ENCODE measurements at regions not wholly inside any gene's neighbourhood (a gene's known extent, or its start where the extent isn't known, plus 50 kb on each side); places are given as distances from the start of the nearest gene placed in this dataset.

DNA sequence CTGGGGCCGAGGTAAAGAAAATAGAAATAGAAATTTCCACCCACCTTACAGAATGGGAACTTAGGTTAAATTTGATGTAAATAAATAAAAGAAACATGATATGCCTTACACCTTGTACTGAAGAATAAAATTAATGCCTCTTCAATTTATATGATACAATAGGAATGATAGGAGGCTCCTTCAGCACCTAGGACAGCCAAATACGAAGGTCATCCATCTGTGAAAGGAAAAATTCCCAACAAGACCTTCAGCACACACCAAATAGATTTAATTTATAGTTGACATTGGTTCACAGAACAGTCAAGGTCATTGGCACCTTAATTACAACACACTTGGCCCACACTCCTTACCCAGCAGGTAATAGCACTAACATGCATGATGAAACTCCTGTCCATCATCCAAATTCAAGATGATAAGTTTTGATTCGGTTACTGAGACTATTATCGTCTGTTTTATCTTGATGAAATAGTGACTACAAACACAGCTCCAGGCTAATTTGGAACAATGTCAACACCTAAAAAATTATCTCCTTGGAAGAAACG, 250.9 kb downstream of the SNX13 start:
- no peak for DNase-seq (ENCODE audit: low spot score)

DNA sequence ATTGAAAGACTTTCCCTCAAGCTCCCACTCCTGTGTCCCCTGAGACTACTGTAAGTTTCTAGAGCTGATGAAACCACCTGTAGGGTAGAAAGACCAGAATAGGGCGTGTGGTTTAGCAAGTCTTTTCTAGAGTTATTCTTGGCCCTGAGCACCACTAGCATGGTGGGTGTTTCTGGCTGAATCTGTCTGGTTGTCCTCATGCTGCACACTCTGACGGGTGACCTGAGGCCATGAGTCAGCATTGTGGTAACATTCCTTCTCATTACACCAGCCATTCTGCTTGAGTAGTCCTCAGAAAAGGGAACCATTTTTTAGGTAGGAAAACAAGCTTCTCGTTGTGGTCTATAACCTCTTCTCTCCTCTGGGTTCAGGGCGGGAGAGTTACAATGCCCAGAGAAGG, 250.3 kb downstream of the SNX13 start:
- peak; percentile 81 for DNase-seq (ENCODE audit: low spot score)

DNA sequence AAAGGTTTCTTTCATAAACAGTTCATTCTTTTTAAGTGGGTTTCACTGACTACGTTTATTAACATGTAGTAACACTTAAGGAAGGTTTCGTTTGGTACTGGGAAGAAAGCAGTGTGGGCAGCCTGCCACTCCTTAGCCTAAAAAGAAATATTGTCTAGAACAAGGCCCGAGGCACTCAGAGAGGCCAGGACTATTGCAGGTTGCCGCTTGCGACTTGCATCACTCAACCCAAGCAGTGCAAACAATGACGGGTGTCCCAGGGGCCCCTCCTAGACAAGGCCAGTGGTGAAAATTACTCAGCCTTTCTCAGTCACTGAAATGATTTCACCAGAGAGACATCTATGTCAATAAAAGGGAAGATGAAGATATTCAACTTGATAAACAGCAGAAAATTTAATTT, 243.9 kb downstream of the SNX13 start:
- peak; percentile 19 for DNase-seq (ENCODE audit: low spot score)

- DNase-seq (ENCODE audit: low spot score) = no peak
These were observed 243.0 kb downstream of the SNX13 start for GRCh38 chr7:17697128-17697881.

DNA sequence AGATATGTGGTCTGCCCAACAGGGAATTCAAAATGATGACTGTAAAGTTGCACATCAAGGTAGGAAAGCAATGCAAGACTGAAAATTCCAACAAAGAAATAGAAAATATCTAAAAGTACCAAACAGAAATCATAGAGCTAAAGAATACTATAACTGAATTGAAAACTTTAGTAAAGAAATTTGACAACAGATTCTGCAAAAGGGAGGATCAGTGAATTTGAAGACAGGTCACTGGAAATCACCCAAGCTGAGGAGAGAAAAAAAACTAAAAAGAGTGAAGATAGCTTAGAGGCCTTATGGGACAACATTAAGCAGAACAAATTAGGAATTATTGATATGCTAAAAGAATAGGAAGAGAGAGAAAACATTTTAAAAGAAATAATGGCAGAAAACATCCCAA, 240.6 kb downstream of the SNX13 start:
- DNase-seq (ENCODE audit: low spot score) = no peak

DNA sequence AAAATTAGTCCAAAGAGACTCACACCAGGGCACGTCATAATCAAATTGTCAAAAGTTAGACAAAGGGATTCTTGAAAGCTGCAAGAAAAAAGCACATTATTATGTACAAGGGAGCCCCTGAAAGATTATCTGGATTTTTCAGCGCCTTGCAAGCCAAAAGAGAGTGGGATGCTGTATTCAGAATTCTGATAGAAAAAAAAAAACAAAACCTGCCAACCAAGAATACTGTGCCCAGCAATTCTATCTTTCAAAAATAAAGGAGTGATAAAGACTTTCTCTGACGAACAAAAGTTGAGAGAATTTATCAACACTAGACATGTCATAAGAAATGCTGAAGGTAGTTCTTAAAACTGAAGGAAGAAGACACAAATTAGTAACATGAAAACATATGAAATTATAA, 240.2 kb downstream of the SNX13 start:
- DNase-seq (ENCODE audit: low spot score) = no peak

- no peak for DNase-seq (ENCODE audit: low spot score)
These were observed 234.0 kb downstream of the SNX13 start for GRCh38 chr7:17706275-17706674.

- peak; percentile 61 for DNase-seq (ENCODE audit: low spot score)
These were observed 233.6 kb downstream of the SNX13 start for GRCh38 chr7:17706734-17707133.

DNA sequence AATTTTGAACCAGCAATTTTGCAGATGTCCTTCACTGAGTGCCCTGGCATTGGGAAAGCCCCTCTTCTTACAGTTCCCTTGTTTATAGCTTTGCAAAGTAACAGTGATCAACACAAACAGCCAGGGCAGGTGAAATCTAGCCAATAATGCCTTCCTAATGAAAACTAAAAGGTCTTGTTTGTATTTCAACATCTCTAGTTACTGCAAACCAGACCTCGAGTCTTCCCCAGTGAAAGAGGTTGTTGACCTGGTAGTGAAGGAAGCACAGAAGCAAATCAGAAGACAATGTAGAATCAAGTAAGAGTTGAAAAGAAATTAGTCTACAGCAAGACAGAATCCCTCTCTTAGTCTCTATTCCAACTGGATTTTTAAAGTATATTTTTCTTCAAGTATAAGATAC, 231.2 kb downstream of the SNX13 start:
- no peak for DNase-seq (ENCODE audit: low spot score)

- DNase-seq (ENCODE audit: low spot score) = no peak
These were observed 230.7 kb downstream of the SNX13 start for GRCh38 chr7:17709599-17709998.

DNA sequence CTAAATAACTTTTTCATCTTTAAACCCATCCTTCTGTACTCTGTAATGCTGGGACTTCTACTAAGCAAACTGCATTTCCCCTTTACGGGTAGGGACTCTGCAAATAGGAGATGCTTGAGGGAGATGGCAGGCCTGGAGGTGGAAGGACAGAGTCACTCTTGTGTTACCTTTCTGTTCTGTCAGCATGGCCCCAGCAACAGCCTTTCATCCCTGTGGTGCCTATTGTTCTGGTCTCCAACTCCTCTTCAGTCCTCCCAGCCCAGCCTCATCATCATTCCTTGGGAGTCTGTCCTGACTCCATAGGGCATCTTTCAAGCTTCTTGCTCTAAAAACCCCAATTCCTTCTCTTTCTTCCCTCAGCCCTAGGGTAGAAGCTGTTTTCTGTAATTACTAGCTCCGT, 230.0 kb downstream of the SNX13 start:
- no peak for DNase-seq (ENCODE audit: low spot score)

DNA sequence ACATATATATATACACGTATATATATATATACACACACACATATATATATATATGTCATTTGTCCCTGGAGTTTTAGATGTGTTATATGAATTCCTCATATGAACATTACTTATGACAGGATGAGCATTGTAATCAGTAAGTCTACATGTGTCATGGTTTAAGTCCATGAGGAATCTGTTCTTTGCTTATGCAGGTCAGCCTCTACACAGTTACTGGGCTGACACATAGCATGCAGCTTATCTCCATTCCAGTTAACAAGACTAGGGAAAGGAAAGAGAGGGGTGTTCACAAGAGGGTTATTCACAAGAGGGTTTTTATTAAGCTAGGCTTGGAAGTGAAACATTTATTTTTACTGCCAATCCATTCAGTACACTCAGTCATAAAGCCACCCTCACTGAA, 226.7 kb downstream of the SNX13 start:
- no peak for DNase-seq (ENCODE audit: low spot score)

DNA sequence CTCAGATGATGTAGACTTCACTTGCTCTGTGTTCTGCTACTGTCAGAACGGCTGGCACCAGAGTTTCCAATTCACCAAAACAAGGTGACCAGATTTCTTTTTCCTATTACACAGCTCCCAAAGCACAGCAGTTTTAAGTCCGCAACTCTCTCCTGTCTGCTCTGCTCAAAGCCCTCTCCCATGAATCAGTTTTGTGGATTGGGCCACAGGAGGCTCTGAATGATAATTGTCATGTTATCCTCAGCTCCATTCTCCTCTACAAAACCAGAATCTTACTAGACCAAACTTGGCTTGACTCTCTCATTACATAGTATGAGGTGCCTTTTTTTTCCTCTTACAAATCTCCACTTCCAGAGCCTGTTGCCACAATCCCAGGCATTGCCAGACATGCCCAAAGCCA, 223.5 kb downstream of the SNX13 start:
- DNase-seq (ENCODE audit: low spot score) = no peak

- DNase-seq (ENCODE audit: low spot score) = no peak
These were observed 220.3 kb downstream of the SNX13 start for GRCh38 chr7:17719998-17720397.

DNA sequence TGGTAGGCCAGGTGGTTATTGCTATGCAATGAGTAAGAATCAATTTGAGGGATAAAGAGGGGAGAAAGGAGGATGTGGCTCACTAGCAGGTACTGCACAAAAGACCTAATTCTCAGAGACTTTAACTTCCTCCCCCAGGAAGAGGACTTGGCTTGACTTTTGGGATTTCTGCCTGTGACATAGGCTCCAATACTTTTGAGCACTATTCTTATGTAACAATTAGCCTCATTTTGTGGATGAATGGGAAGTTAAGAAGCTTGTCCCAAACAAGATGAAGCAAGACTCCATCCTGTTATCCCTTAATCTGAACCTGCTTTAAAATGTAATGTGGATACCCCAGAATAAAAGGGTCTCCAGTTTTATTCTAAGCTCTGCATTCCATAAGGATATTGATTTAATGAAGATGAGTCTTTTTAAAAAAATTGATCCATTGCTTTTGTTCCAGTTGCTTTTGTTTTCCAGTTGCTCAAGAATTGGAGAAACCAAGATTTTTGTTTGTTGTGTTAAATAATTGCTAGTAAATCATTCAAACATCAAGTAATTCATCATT, 218.5 kb downstream of the SNX13 start:
- no peak for DNase-seq (ENCODE audit: low spot score)

DNA sequence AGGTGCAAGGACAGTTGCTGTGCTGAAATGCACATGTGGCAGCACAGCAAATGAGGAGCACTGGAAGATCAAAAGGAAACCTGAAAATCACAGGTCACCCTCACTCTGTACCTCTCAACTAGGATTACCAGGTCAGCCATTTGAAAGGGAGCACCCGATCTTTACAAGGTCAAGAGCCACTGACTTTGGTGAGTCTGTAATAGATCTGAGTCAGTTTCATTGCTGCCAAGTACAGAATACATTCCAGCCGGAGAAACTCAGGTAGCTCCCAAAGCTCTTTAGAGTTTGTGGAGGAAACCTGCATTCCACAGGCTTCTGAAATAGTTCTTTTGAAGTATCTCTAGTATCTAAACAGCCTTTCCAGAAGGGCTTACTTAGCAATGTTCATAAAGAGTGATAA, 217.5 kb downstream of the SNX13 start:
- no peak for DNase-seq (ENCODE audit: low spot score)

- DNase-seq (ENCODE audit: low spot score) = peak; percentile 11
These were observed 214.5 kb downstream of the SNX13 start for GRCh38 chr7:17725821-17726220.

- DNase-seq (ENCODE audit: low spot score) = no peak
These were observed 208.2 kb downstream of the SNX13 start for GRCh38 chr7:17732083-17732482.

All from GM03348 (cell line).